CD4-positive, alpha-beta T cell treated with Interleukin-15 for 4 hours (primary cell): ENCODE measurements at regions not wholly inside any gene's neighbourhood (a gene's known extent, or its start where the extent isn't known, plus 50 kb on each side); places are given as distances from the start of the nearest gene placed in this dataset.
"Not testable (repeated sequence)": the region's sequence is repeated elsewhere in the genome, so short reads cannot be mapped to it uniquely, and the experiment has no call there.

Experiments
- DNase-seq: peaks from one replicate; pipeline ENCODE4 v3.0.0-alpha.2; 2020; ENCODE audit warnings: low spot score

GRCh38 chr12:94856324-94856723, 147.2 kb downstream of the NDUFA12 start:
- no peak for DNase-seq

DNA sequence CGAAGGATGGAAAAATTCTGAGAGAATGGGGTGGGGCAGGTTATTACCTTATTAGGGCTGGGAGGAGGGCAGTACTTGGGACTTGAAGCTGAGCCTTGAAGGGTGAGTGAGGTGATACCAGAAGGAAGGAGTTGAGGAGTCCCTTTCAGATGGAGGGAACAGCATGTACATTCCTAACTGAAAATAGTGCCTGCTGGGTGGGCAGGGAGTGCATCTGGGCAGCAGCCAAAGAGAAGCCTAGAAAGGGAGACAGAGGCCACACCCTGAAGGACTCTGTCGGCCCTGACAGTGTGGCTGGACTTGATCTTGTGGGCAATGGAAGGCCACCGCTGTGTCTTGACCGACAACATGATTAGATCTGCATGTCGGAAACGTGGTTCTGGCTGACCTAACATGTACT, 147.6 kb downstream of the NDUFA12 start:
- DNase-seq: no peak

- DNase-seq: no peak
Observed at GRCh38 chr12:94851396-94852028, 152.0 kb downstream of the NDUFA12 start.

- no peak for DNase-seq
Observed at GRCh38 chr12:94849411-94849976, 154.0 kb downstream of the NDUFA12 start.

DNA sequence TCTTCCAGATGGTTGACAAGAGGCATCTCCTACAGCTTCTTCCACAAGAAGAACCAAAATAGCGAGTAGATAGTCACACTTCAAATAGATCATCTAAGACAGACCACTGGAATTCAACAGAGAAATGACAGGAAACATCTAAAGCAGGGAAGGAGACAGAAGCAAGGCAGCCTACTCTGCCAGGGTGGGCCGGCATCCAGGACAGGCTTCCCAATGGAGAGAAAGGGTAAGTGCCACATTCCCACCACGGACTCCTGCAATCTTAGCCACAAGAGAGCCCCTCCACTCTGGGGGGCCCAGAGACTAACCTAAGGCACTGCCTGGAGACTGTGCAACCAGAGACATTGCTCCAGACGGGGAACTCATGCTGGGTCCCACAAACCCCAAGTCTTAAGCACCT, 154.5 kb downstream of the NDUFA12 start:
- DNase-seq: no peak

DNA sequence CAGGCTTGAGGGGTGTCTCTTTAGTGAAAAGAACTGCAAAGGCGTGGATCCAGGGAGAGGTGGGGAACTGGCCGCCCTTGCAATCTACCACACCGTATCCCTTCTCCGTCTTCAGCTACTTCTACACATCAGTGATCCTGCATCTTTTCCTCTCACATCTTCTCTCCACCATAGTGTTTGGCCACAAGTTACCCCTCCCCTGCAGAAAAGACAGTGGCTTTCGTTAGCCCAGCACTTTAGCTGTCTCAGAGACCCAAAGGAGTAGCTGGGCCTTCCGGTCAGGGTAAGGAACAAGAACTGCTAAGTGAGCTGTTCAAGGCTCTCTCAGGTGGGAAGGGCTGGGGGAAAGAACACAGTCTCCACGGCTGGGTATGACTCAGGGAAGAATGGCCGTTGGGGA, 158.4 kb downstream of the NDUFA12 start:
- no peak for DNase-seq

- no peak for DNase-seq
Observed at GRCh38 chr12:94844452-94844851, 159.0 kb downstream of the NDUFA12 start.

DNA sequence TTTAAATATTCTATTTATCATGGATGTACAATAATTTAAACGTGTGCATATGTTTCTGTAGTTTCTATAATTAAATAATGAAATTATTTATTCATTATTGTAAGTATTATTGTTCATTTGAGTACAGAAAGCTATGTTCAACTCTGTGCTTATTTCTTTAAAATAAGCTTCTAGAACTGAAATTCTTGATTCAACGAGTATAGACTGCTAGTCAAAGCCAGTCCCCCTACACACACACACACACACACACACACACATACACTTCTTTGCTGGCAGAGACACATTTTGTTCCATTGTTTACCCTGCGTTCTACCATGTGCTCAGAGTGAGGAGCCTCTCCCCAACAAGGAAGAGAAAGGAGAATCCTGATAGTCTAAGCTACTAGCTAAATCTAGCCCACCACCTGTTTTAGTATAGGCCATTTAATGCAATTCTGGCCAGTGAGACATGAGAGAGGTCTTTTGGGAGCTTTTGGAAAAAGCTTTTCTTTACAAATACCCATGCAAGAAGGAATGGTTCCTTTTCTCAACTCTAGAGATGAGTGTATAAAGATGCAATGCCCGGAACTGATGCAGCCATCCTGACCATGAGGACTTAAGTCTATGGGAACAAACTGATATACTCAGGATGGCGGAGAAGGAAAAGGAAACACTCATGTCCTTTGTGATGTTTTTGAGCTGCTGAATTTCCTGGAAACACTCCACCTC, 161.4 kb downstream of the NDUFA12 start:
- no peak for DNase-seq

DNA sequence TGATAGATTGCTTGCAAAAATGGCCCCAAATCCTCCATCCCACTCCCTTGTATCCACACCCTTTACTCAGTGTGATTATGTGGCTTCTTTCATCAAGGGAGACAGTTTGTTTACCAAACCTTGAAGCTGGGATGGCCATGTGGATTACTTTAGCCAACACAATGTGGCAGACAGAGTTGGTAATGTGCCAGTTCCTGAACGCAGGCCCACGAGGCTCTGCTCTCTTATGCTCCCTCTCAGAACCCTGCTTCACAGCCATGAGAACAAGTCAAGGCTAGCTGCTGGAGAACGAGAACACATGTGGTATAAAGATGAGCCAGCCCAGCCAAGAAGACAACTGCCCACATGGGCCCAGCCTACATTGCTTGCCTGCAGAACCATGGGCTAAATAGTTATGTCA, 162.3 kb downstream of the NDUFA12 start:
- DNase-seq: no peak

GRCh38 chr12:94839347-94839746, 164.2 kb downstream of the NDUFA12 start:
- no peak for DNase-seq

DNA sequence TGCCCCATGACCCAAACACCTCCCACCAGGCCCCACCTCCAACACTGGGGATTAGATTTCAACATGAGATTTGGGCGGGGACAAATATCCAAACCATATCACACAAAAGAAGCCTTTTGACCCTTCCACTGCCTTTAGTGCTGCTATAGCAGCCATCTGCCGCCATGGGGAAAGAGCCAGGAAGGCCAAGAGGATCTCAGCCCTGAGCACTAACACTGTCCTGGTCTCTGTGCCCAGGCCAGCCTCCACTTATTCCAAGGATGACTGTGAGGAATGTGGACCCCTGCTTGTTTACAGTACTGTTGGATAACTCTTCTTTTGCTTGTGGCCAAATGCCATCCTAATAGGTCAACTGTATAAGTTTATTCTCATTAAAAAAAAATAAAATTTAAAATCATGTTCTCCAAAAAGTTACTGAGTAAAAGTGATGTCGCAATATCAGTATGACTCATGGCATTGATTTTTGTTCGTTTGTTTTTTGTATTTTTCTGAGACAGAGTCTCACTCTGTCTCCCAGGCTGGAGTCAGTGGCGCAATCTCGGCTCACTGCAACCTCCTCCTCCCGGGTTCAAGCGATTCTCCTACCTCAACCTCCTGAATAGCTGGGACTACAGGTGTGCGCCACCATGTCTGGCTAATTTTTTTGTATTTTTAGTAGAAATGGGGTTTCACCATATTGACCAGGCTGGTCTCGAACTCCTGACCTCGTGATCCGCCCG, 166.4 kb downstream of the NDUFA12 start:
- not testable (repeated sequence) for DNase-seq

GRCh38 chr12:94834036-94834625, 169.4 kb downstream of the NDUFA12 start:
- DNase-seq: no peak

DNA sequence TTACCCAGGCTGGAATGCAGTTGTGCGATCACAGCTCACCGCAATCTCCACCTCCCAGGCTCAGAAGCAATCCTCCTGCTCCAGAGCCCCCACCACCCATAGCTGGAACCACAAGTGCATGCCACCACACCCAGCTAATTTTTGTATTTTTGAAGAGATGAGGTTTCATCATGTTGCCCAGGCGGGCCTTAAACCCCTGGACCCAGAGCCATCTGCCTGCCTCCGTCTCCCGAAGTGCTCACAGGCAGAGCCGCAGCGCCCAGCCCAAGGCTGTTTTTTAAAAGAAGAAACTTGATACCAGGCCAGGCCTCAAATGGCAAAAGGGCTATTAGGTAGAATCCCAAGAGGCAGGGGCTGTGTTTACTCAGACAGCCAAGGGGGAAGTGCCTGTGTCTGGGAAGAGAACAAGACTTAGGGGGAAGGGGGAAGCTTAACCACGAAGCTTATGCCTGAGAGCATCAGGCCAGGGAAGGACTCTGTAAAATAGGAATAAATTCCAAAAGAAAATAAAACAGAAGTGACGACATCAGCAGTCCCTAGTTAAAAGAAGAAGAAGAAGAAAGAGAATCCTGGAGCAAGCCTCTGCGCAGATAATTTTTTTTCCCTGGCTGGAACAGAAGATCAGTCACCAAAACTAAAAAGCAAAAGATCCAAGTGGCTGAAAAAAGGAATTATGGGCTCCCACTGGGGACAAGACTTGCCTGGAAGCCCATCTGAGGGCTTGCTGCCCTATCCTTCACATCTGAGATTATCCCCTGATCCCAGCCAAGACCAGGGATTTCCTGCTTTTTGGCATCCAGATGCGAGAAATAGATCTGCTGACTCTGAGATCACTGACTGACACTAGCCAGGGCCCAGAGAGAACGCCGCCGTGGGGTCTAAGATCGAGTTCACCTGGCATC, 170.5 kb downstream of the NDUFA12 start:
- no peak for DNase-seq

DNA sequence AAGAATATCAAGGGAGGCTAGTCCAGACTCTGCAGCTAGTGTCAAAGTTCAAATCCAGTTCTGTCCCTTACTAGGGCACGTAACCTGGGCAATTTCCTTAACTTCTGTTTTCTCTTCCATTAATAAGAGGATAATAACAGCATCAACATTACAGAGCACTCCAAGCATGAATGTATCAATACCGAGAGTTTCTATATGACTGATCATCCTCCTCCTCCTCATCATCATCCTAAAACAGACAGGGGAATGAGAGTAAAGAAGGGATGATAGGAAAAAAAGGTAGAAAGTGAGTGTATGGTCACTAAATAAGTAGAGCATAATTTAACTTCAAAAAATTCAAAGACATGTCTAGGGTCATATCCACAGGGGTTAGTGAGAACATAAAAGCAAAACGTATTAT, 171.4 kb downstream of the NDUFA12 start:
- no peak for DNase-seq

DNA sequence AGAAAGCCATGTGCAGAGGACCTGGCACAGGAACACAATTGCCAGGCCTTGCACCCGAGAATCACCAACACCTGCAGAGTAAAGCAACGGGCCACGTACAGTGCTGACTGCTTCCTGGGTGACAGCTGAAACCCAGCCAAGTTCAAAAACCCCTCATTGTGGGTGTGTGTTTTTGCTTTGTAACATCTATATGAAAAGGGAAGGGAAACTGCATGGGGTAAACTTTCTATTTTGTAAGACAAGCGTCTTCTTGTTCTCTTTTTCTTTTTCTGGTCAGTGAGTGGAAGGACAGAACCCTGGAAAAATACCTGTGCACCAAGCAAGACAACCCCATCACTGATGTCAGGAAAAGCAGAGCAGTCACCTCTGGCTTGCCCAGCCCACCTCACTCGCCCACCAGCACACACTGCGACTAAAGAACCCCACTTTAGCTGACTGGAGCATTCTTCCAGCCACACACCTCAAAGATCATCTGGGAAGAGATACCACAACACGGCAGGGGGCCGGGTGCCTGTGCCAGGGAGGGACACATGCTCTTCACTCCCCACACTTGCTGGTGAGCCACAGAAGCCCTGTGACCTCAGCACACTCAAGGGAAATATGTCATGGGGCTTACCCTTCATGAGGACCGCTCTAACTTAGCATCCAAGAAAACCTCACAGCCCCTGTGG, 172.3 kb downstream of the NDUFA12 start:
- DNase-seq: no peak

GRCh38 chr12:94829552-94829951, 173.9 kb downstream of the NDUFA12 start:
- no peak for DNase-seq

GRCh38 chr12:94819011-94819410, 168.7 kb upstream of the TMCC3 start:
- DNase-seq: no peak

DNA sequence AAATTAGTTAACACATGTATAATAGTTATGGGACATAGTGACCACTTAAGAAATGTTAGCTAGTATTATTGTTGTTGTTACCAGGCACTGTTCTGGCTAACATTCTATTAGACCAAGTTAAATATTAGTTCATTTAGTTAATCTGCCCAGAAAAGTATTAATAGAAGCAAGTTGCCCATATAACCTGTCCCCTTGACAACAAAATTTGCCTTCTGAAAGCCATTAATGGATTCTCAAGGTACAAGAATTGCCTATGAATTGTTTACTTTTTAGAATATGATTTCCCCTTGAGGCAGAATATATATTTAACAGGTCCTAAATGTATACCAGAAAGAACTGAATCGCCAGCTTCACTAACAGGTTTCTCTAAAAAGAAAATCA, 167.3 kb upstream of the TMCC3 start:
- no peak for DNase-seq

- DNase-seq: not testable (repeated sequence)
Observed at GRCh38 chr12:94817201-94817600, 166.8 kb upstream of the TMCC3 start.

- not testable (repeated sequence) for DNase-seq
Observed at GRCh38 chr12:94816746-94817145, 166.4 kb upstream of the TMCC3 start.

DNA sequence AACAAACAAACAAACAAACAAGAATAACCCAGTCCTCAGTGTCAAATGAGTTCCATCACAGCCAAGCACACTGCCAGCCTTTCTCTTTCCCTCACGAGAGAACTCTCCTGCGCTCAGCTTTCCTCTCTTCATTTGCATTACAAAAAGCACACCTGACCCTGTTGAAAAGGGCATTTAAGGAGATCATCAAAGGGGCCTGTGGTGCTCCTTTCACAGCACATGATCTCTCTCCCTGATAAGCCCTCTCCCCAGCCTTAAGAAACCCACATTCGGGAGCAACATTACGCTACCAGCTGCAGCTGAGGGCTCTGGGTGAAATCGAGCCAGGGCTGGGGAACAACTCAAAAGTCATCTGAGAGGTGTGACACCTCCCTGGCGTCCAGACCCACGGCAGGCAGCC, 165.6 kb upstream of the TMCC3 start:
- DNase-seq: no peak
